ENCODE measurements at regions not wholly inside any gene's neighbourhood (a gene's known extent, or its start where the extent isn't known, plus 50 kb on each side); places are given as distances from the start of the nearest gene placed in this dataset.

GRCh38 chr10:124225029-124225466 lies 131.7 kb upstream of the CHST15 start:
- Histone ChIP-seq H3K27ac (peak overlapping the region; percentile 75 to 91), H3K4me3 (peak overlapping the region; percentile 9)
- no peak for TF ChIP-seq CTCF (IDR thresholded peaks at IDR 0.05)
- no peak for DNase-seq (ENCODE audit: low spot score)

GRCh38 chr10:124224331-124225028 lies 131.1 kb upstream of the CHST15 start:
- peak; percentile 84 for DNase-seq (ENCODE audit: low spot score)
- TF ChIP-seq CTCF (IDR thresholded peaks at IDR 0.05) = no peak
- Histone ChIP-seq H3K27ac (peak overlapping the region; percentile 75 to 91), H3K4me3 (peak overlapping the region; percentile 9)

GRCh38 chr10:124223711-124224085 lies 130.3 kb upstream of the CHST15 start:
- peak overlapping the region; percentile 75 to 91 for H3K27ac ChIP-seq
- peak; percentile 62 for DNase-seq (ENCODE audit: low spot score)
- no peak overlapping the region for H3K4me3 ChIP-seq
- TF ChIP-seq CTCF (IDR thresholded peaks at IDR 0.05) = no peak

- TF ChIP-seq CTCF (IDR thresholded peaks at IDR 0.05) = no peak
- Histone ChIP-seq H3K4me3 (no peak overlapping the region), H3K27ac (peak overlapping the region; percentile 52 to 91)
- DNase-seq (ENCODE audit: low spot score) = peak; percentile 62
Measured at GRCh38 chr10:124222988-124223710, 129.8 kb upstream of the CHST15 start.

GRCh38 chr10:124222318-124222987 lies 129.1 kb upstream of the CHST15 start:
- DNase-seq (ENCODE audit: low spot score) = peak; percentile 74
- no peak for TF ChIP-seq CTCF (IDR thresholded peaks at IDR 0.05)
- Histone ChIP-seq H3K4me3 (peak overlapping the region; percentile 29), H3K27ac (peak overlapping the region; percentile 52 to 57)

GRCh38 chr10:124221356-124222317 lies 128.2 kb upstream of the CHST15 start:
- DNase-seq (ENCODE audit: low spot score) = no peak
- Histone ChIP-seq H3K27ac (peak overlapping the region; percentile 52 to 57), H3K4me3 (peak overlapping the region; percentile 51)
- no peak for TF ChIP-seq CTCF (IDR thresholded peaks at IDR 0.05)

Data from coronary artery (tissue), 2 donors.